LNCAP (cell line): ENCODE measurements at regions not wholly inside any gene's neighbourhood (a gene's known extent, or its start where the extent isn't known, plus 50 kb on each side); places are given as distances from the start of the nearest gene placed in this dataset.

Source experiments
- CTCF ChIP-seq: fragments of 450-650 bp; IDR thresholded peaks from 2 replicates; pipeline ENCODE4 v1.5.1; 2017; ENCODE audit warnings: mild to moderate bottlenecking

GRCh38 chr9:103734471-103734870, 359.6 kb upstream of the SMC2 start:
- TF ChIP-seq CTCF = no peak

- no peak for TF ChIP-seq CTCF
These were observed 338.7 kb upstream of the SMC2 start for GRCh38 chr9:103755441-103755840.

- no peak for TF ChIP-seq CTCF
These were observed 338.1 kb upstream of the SMC2 start for GRCh38 chr9:103755986-103756385.

- no peak for TF ChIP-seq CTCF
These were observed 337.0 kb upstream of the SMC2 start for GRCh38 chr9:103757062-103757461.

- TF ChIP-seq CTCF = no peak
These were observed 332.6 kb upstream of the SMC2 start for GRCh38 chr9:103761466-103761865.

GRCh38 chr9:103789686-103790085, 304.4 kb upstream of the SMC2 start:
- TF ChIP-seq CTCF = peak; percentile 23; the same call in 1 of the 2 replicates

GRCh38 chr9:103798620-103799019, 295.5 kb upstream of the SMC2 start:
- TF ChIP-seq CTCF = no peak

GRCh38 chr9:103799959-103800358, 294.1 kb upstream of the SMC2 start:
- no peak for TF ChIP-seq CTCF
